ENCODE measurements at regions not wholly inside any gene's neighbourhood (a gene's known extent, or its start where the extent isn't known, plus 50 kb on each side); places are given as distances from the start of the nearest gene placed in this dataset.

- Histone ChIP-seq H3K4me3 (no peak overlapping the region), H3K27ac (no peak overlapping the region), H3K9ac (no peak overlapping the region), H3K79me2 (ENCODE audit: low read depth) (no peaks in the 10 kb centered on the region), H3K4me2 (no peak overlapping the region), H4K20me1 (ENCODE audit: low read depth) (no peaks in the 10 kb centered on the region), H3K4me1 (peaks cover 12% of the 10 kb centered on the region), H2AFZ (replicated peaks) (no peak overlapping the region), H3K9me3 (ENCODE audit: low read depth) (no peaks in the 10 kb centered on the region), H3K36me3 (no peaks in the 10 kb centered on the region), H3K27me3 (no peaks in the 10 kb centered on the region), H3F3A (ENCODE audit: low read depth) (peaks cover 7% of the 10 kb centered on the region)
- H3K4me1 Mint-ChIP-seq: peaks cover 34% of the 10 kb centered on the region
- TF ChIP-seq EZH2phosphoT487 (IDR thresholded peaks at IDR 0.05) (no peak), EZH2 (IDR thresholded peaks at IDR 0.05) (no peak), CTCF (IDR thresholded peaks at IDR 0.05) (no peak)
- peaks cover 7% of the 10 kb centered on the region for H3K9me3 Mint-ChIP-seq
- no peak for DNase-seq (ENCODE audit: low spot score)
- H3K27me3 Mint-ChIP-seq (ENCODE audit: insufficient read depth, low read depth): peaks cover 16% of the 10 kb centered on the region
- H3K27ac Mint-ChIP-seq: no peak overlapping the region
- H3K4me3 Mint-ChIP-seq: no peak overlapping the region
- H3K36me3 Mint-ChIP-seq: peaks cover 1% of the 10 kb centered on the region
Measured at GRCh38 chr2:3958465-3958864, 255.1 kb downstream of the DCDC2C start.

DNA sequence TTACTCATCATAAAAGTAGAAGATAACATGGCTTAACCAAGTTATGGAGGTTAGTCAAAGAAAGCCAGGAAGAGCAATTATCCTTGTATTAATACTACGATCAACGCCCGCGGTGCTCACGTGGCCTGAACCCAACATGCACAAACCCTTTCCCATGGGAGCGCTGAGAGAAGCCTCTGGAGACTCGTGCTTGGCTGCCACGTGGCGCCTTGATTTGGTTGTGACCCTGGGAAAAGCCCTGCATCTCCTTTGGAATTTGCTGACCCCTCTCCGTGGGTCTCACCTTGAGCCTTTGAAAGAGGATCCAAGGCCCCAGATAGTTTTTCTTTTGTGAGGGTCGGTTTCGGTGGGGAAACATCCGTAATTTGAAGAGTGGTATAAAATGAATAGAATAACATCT is 255.6 kb downstream of the DCDC2C start:
- Histone ChIP-seq H4K20me1 (ENCODE audit: low read depth) (no peaks in the 10 kb centered on the region), H3K79me2 (ENCODE audit: low read depth) (no peaks in the 10 kb centered on the region), H3K36me3 (no peaks in the 10 kb centered on the region), H3K27me3 (no peaks in the 10 kb centered on the region), H3K4me1 (peaks cover 12% of the 10 kb centered on the region), H3K9me3 (ENCODE audit: low read depth) (no peaks in the 10 kb centered on the region), H3K4me2 (no peak overlapping the region), H3K27ac (no peak overlapping the region), H3F3A (ENCODE audit: low read depth) (peaks cover 7% of the 10 kb centered on the region), H2AFZ (replicated peaks) (no peak overlapping the region), H3K4me3 (no peak overlapping the region), H3K9ac (no peak overlapping the region)
- no peak overlapping the region for H3K4me3 Mint-ChIP-seq
- H3K36me3 Mint-ChIP-seq: peaks cover 1% of the 10 kb centered on the region
- H3K27me3 Mint-ChIP-seq (ENCODE audit: insufficient read depth, low read depth): peaks cover 16% of the 10 kb centered on the region
- H3K9me3 Mint-ChIP-seq: peaks cover 7% of the 10 kb centered on the region
- TF ChIP-seq EZH2phosphoT487 (IDR thresholded peaks at IDR 0.05): no peak
- no peak for TF ChIP-seq EZH2 (IDR thresholded peaks at IDR 0.05)
- no peak for TF ChIP-seq CTCF (IDR thresholded peaks at IDR 0.05)
- DNase-seq (ENCODE audit: low spot score): peak; percentile 31
- H3K27ac Mint-ChIP-seq: no peak overlapping the region
- H3K4me1 Mint-ChIP-seq: peaks cover 34% of the 10 kb centered on the region

GRCh38 chr2:3959372-3959771 is 256.0 kb downstream of the DCDC2C start:
- Histone ChIP-seq H3K79me2 (ENCODE audit: low read depth) (no peaks in the 10 kb centered on the region), H3K9me3 (ENCODE audit: low read depth) (no peaks in the 10 kb centered on the region), H3K27ac (no peak overlapping the region), H3F3A (ENCODE audit: low read depth) (peaks cover 7% of the 10 kb centered on the region), H3K4me3 (no peak overlapping the region), H3K4me2 (no peak overlapping the region), H2AFZ (replicated peaks) (no peak overlapping the region), H3K9ac (no peak overlapping the region), H3K4me1 (peaks cover 12% of the 10 kb centered on the region), H4K20me1 (ENCODE audit: low read depth) (no peaks in the 10 kb centered on the region), H3K27me3 (no peaks in the 10 kb centered on the region), H3K36me3 (no peaks in the 10 kb centered on the region)
- Mint-ChIP-seq H3K36me3 (peaks cover 1% of the 10 kb centered on the region), H3K4me3 (no peak overlapping the region), H3K27ac (no peak overlapping the region), H3K9me3 (peaks cover 8% of the 10 kb centered on the region), H3K27me3 (ENCODE audit: insufficient read depth, low read depth) (peaks cover 12% of the 10 kb centered on the region), H3K4me1 (peaks cover 30% of the 10 kb centered on the region)
- TF ChIP-seq EZH2 (IDR thresholded peaks at IDR 0.05): no peak
- peak; percentile 79 for TF ChIP-seq CTCF (IDR thresholded peaks at IDR 0.05)
- DNase-seq (ENCODE audit: low spot score): peak; percentile 60

All from neural progenitor cell (in vitro differentiated cells).